CD4-positive, alpha-beta memory T cell (primary cell): ENCODE measurements at regions not wholly inside any gene's neighbourhood (a gene's known extent, or its start where the extent isn't known, plus 50 kb on each side); places are given as distances from the start of the nearest gene placed in this dataset.

Experiments used
- CTCF ChIA-PET: fragments of 350-600 bp; sonication (Branson Sonifier 250); formaldehyde crosslinking; loops from one replicate; lab custom pipeline; 2021; ENCODE audit warnings: inconsistent platforms; ENCODE audit not compliant: partially characterized antibody; lab: Charles Lee
- POLR2A ChIA-PET: fragments of 350-600 bp; sonication (Branson Sonifier 250); formaldehyde crosslinking; loops from one replicate; lab custom pipeline; 2021; ENCODE audit not compliant: partially characterized antibody; lab: Charles Lee
- DNase-seq, 5 donors: peaks; one replicate each; pipeline versions ENCODE4 v3.0.0 to v3.0.0-alpha.2; 2020 to 2022; ENCODE audit warnings: mixed read lengths in 1 of 5
- H3K27ac ChIP-seq: one replicate; pipeline ENCODE4 v1.7.0; 2013; ENCODE audit warnings: low read depth, low read length
- H3K27me3 ChIP-seq: 2 replicates; pipeline ENCODE4 v1.7.0; 2013; ENCODE audit warnings: mild to moderate bottlenecking, low read length, moderate library complexity; ENCODE audit not compliant: insufficient read depth
- H3K36me3 ChIP-seq: 2 replicates; pipeline ENCODE4 v1.7.0; 2013; ENCODE audit warnings: mild to moderate bottlenecking, low read length, moderate library complexity; ENCODE audit not compliant: insufficient read depth
- H3K4me1 ChIP-seq: 2 replicates; pipeline ENCODE4 v1.7.0; 2013; ENCODE audit warnings: mild to moderate bottlenecking, low read length, moderate library complexity; ENCODE audit not compliant: insufficient read depth
- H3K4me3 ChIP-seq, 2 donors: one replicate each; pipeline ENCODE4 v1.7.0; 2013; ENCODE audit warnings: low read length in 2 of 2, mild to moderate bottlenecking in 1 of 2
- H3K9me3 ChIP-seq, 2 donors: one replicate each; pipeline ENCODE4 v1.7.0; 2013; ENCODE audit warnings: low read length in 2 of 2, control low read depth in 1 of 2; ENCODE audit not compliant: control insufficient read depth in 1 of 2
- H3K27ac Mint-ChIP-seq, 7 donors: one replicate each; pipeline ENCODE4 v1.8.0; 2020 to 2021; ENCODE audit warnings: mixed read lengths in 7 of 7, mild to moderate bottlenecking in 6 of 7, inconsistent platforms in 3 of 7, moderate library complexity in 3 of 7
- H3K27me3 Mint-ChIP-seq, 2 donors: one replicate each; pipeline ENCODE4 v1.8.0; 2020 to 2021; ENCODE audit warnings: mixed read lengths in 2 of 2
- H3K36me3 Mint-ChIP-seq, 2 donors: one replicate each; pipeline ENCODE4 v1.8.0; 2020 to 2021; ENCODE audit warnings: mixed read lengths in 2 of 2, inconsistent platforms in 1 of 2, mild to moderate bottlenecking in 1 of 2
- H3K4me1 Mint-ChIP-seq, 4 donors: one replicate each; pipeline ENCODE4 v1.8.0; 2020 to 2021; ENCODE audit warnings: mixed read lengths in 4 of 4, mild to moderate bottlenecking in 1 of 4
- H3K4me3 Mint-ChIP-seq, 8 donors: one replicate each; pipeline ENCODE4 v1.8.0; 2020 to 2021; ENCODE audit warnings: mixed read lengths in 8 of 8, mild to moderate bottlenecking in 7 of 8, moderate library complexity in 6 of 8, inconsistent platforms in 3 of 8
- H3K9me3 Mint-ChIP-seq, 8 donors: one replicate each; pipeline ENCODE4 v1.8.0; 2020 to 2021; ENCODE audit warnings: mixed read lengths in 8 of 8, mild to moderate bottlenecking in 5 of 8, inconsistent platforms in 3 of 8, moderate library complexity in 1 of 8
- intact Hi-C: fragments of 100-400 bp; cut with micrococcal nuclease; formaldehyde crosslinking; loops from one replicate; pipeline ENCODE4 v1.15.1; 2023

- no peak for DNase-seq
- ChIA-PET POLR2A (no interaction called here), CTCF (no interaction called here)
- Mint-ChIP-seq H3K27me3 (no peaks in the 10 kb centered on the region), H3K4me1 (no peaks in the 10 kb centered on the region), H3K27ac (no peak overlapping the region), H3K36me3 (no peaks in the 10 kb centered on the region), H3K4me3 (no peak overlapping the region), H3K9me3 (peaks cover 0 to 9% (median 4%) of the 10 kb centered on the region in 8 donors)
- no peaks in the 10 kb centered on the region for H3K27me3 ChIP-seq
- no peak overlapping the region for H3K4me3 ChIP-seq
- H3K9me3 ChIP-seq = no peaks in the 10 kb centered on the region
- H3K27ac ChIP-seq = no peak overlapping the region
- intact Hi-C loops = no loop called here
- no peaks in the 10 kb centered on the region for H3K36me3 ChIP-seq
- no peaks in the 10 kb centered on the region for H3K4me1 ChIP-seq
These were observed 145.5 kb upstream of the AFF2 start for GRCh38 chrX:148354916-148355315.

- intact Hi-C loops = no loop called here
- CTCF ChIA-PET = no interaction called here
- no peaks in the 10 kb centered on the region for H3K36me3 Mint-ChIP-seq
These were observed 138.8 kb upstream of the AFF2 start for GRCh38 chrX:148361641-148362040.

GRCh38 chrX:148363471-148364235 lies 136.8 kb upstream of the AFF2 start:
- Histone ChIP-seq H3K27ac (no peak overlapping the region), H3K4me1 (no peaks in the 10 kb centered on the region), H3K9me3 (no peaks in the 10 kb centered on the region), H3K4me3 (no peak overlapping the region), H3K36me3 (no peaks in the 10 kb centered on the region), H3K27me3 (no peaks in the 10 kb centered on the region)
- Mint-ChIP-seq H3K9me3 (peaks cover 0 to 3% (median 0%) of the 10 kb centered on the region in 8 donors), H3K27me3 (no peaks in the 10 kb centered on the region), H3K36me3 (no peaks in the 10 kb centered on the region), H3K27ac (no peak overlapping the region), H3K4me3 (no peak overlapping the region), H3K4me1 (peaks cover 0 to 2% (median 0%) of the 10 kb centered on the region in 4 donors)
- ChIA-PET CTCF (no interaction called here), POLR2A (no interaction called here)
- DNase-seq = no peak
- intact Hi-C loops = no loop called here

More at GRCh38 chrX:148361641-148362040, 138.8 kb upstream of the AFF2 start:
- H3K4me1 Mint-ChIP-seq = no peaks in the 10 kb centered on the region
- Histone ChIP-seq H3K27me3 (no peaks in the 10 kb centered on the region), H3K36me3 (no peaks in the 10 kb centered on the region), H3K9me3 (no peaks in the 10 kb centered on the region), H3K27ac (no peak overlapping the region), H3K4me1 (no peaks in the 10 kb centered on the region), H3K4me3 (no peak overlapping the region)
- POLR2A ChIA-PET = no interaction called here
- H3K27me3 Mint-ChIP-seq = no peaks in the 10 kb centered on the region
- no peak overlapping the region for H3K4me3 Mint-ChIP-seq
- DNase-seq = no peak
- no peak overlapping the region for H3K27ac Mint-ChIP-seq
- peaks cover 0 to 3% (median 0%) of the 10 kb centered on the region in 8 donors for H3K9me3 Mint-ChIP-seq

- H3K27ac ChIP-seq = no peak overlapping the region
- H3K4me1 Mint-ChIP-seq = peaks cover 0 to 2% (median 0%) of the 10 kb centered on the region in 4 donors
- ChIA-PET POLR2A (no interaction called here), CTCF (no interaction called here)
- H3K27me3 Mint-ChIP-seq = no peaks in the 10 kb centered on the region
- intact Hi-C loops = no loop called here
- no peak overlapping the region for H3K27ac Mint-ChIP-seq
- H3K4me3 Mint-ChIP-seq = no peak overlapping the region
- no peaks in the 10 kb centered on the region for H3K36me3 ChIP-seq
- no peak overlapping the region for H3K4me3 ChIP-seq
- DNase-seq = no peak
- no peaks in the 10 kb centered on the region for H3K4me1 ChIP-seq
- H3K9me3 ChIP-seq = no peaks in the 10 kb centered on the region
- no peaks in the 10 kb centered on the region for H3K36me3 Mint-ChIP-seq
- no peaks in the 10 kb centered on the region for H3K27me3 ChIP-seq
- peaks cover 0 to 3% (median 0%) of the 10 kb centered on the region in 8 donors for H3K9me3 Mint-ChIP-seq
These were observed 135.2 kb upstream of the AFF2 start for GRCh38 chrX:148365233-148365632.

- Histone ChIP-seq H3K9me3 (no peaks in the 10 kb centered on the region), H3K36me3 (no peaks in the 10 kb centered on the region), H3K27me3 (no peaks in the 10 kb centered on the region), H3K27ac (no peak overlapping the region), H3K4me3 (no peak overlapping the region), H3K4me1 (no peaks in the 10 kb centered on the region)
- CTCF ChIA-PET = no interaction called here
- intact Hi-C loops = no loop called here
- no peaks in the 10 kb centered on the region for H3K27me3 Mint-ChIP-seq
- H3K9me3 Mint-ChIP-seq = peaks cover 0 to 6% (median 1%) of the 10 kb centered on the region in 8 donors
- POLR2A ChIA-PET = no interaction called here
- H3K36me3 Mint-ChIP-seq = no peaks in the 10 kb centered on the region
- no peak for DNase-seq
- no peak overlapping the region for H3K27ac Mint-ChIP-seq
- peaks cover 0 to 2% (median 0%) of the 10 kb centered on the region in 4 donors for H3K4me1 Mint-ChIP-seq
- no peak overlapping the region for H3K4me3 Mint-ChIP-seq
These were observed 129.1 kb upstream of the AFF2 start for GRCh38 chrX:148371291-148371690.

GRCh38 chrX:148372925-148373324 lies 127.5 kb upstream of the AFF2 start:
- no peak for DNase-seq
- intact Hi-C loops = no loop called here
- no peak overlapping the region for H3K27ac Mint-ChIP-seq
- peaks cover 0 to 9% (median 4%) of the 10 kb centered on the region in 8 donors for H3K9me3 Mint-ChIP-seq
- H3K36me3 Mint-ChIP-seq = no peaks in the 10 kb centered on the region
- CTCF ChIA-PET = interaction anchor here (1.1 kb wide), 1 partner anchor 8 kb away, joined by 4 read pairs; no protein-coding TSS in a partner anchor
- no peak overlapping the region for H3K4me3 ChIP-seq
- H3K36me3 ChIP-seq = no peaks in the 10 kb centered on the region
- no peaks in the 10 kb centered on the region for H3K4me1 Mint-ChIP-seq
- no peaks in the 10 kb centered on the region for H3K4me1 ChIP-seq
- H3K4me3 Mint-ChIP-seq = no peak overlapping the region
- H3K9me3 ChIP-seq = no peaks in the 10 kb centered on the region
- H3K27ac ChIP-seq = no peak overlapping the region
- POLR2A ChIA-PET = no interaction called here
- no peaks in the 10 kb centered on the region for H3K27me3 Mint-ChIP-seq
- H3K27me3 ChIP-seq = no peaks in the 10 kb centered on the region

GRCh38 chrX:148376342-148376741 lies 124.1 kb upstream of the AFF2 start:
- intact Hi-C loops = no loop called here
- no peak overlapping the region for H3K27ac Mint-ChIP-seq
- no peak overlapping the region for H3K27ac ChIP-seq
- no peak for DNase-seq
- H3K4me3 ChIP-seq = no peak overlapping the region
- no peak overlapping the region for H3K4me3 Mint-ChIP-seq
- no peaks in the 10 kb centered on the region for H3K36me3 ChIP-seq
- CTCF ChIA-PET = no interaction called here
- no peaks in the 10 kb centered on the region for H3K9me3 ChIP-seq
- peaks cover 13 to 20% (median 16%) of the 10 kb centered on the region in 4 donors for H3K4me1 Mint-ChIP-seq
- peaks cover 13% of the 10 kb centered on the region for H3K4me1 ChIP-seq
- POLR2A ChIA-PET = no interaction called here
- H3K27me3 ChIP-seq = no peaks in the 10 kb centered on the region
- H3K9me3 Mint-ChIP-seq = peaks cover 0 to 9% (median 4%) of the 10 kb centered on the region in 8 donors
- H3K36me3 Mint-ChIP-seq = no peaks in the 10 kb centered on the region
- H3K27me3 Mint-ChIP-seq = no peaks in the 10 kb centered on the region
